H9 (cell line): ENCODE measurements at regions not wholly inside any gene's neighbourhood (a gene's known extent, or its start where the extent isn't known, plus 50 kb on each side); places are given as distances from the start of the nearest gene placed in this dataset.

Experiments
- DNase-seq: peaks from one replicate; pipeline ENCODE4 v3.0.0-alpha.2; 2017
- H2AFZ ChIP-seq: one replicate; pipeline ENCODE4 v1.6.1; 2013; ENCODE audit warnings: mild to moderate bottlenecking, low read length, control low read depth, moderate library complexity
- H2AK5ac ChIP-seq: 2 replicates; pipeline ENCODE4 v1.6.1; 2013; ENCODE audit warnings: low read length, control low read depth, mixed read lengths; ENCODE audit not compliant: insufficient read length
- H2BK120ac ChIP-seq: one replicate; pipeline ENCODE4 v1.6.1; 2013; ENCODE audit warnings: low read depth, mild to moderate bottlenecking, low read length, control low read depth, inconsistent platforms; ENCODE audit not compliant: poor library complexity, severe bottlenecking
- H2BK12ac ChIP-seq: 2 replicates; pipeline ENCODE4 v1.6.1; 2013; ENCODE audit warnings: low read length, control low read depth, mixed read lengths, low read depth; ENCODE audit not compliant: insufficient read length
- H2BK15ac ChIP-seq: 2 replicates; pipeline ENCODE4 v1.6.1; 2013; ENCODE audit warnings: low read depth, low read length, control low read depth
- H2BK20ac ChIP-seq: one replicate; pipeline ENCODE4 v1.6.1; 2013; ENCODE audit warnings: low read depth, mild to moderate bottlenecking, low read length, control low read depth, inconsistent platforms; ENCODE audit not compliant: poor library complexity, severe bottlenecking
- H2BK5ac ChIP-seq: 2 replicates; pipeline ENCODE4 v1.6.1; 2013; ENCODE audit warnings: low read length, control low read depth, mixed read lengths; ENCODE audit not compliant: insufficient read length
- H3K14ac ChIP-seq: 2 replicates; pipeline ENCODE4 v1.6.1; 2013; ENCODE audit warnings: low read length, control low read depth; ENCODE audit not compliant: insufficient read depth
- H3K18ac ChIP-seq: 2 replicates; pipeline ENCODE4 v1.6.1; 2013; ENCODE audit warnings: low read depth, mild to moderate bottlenecking, mixed read lengths, low read length, control low read depth; ENCODE audit not compliant: insufficient read length
- H3K23ac ChIP-seq: 2 replicates; pipeline ENCODE4 v1.6.1; 2013; ENCODE audit warnings: low read length, control low read depth, mixed read lengths, low read depth; ENCODE audit not compliant: insufficient read length
- H3K23me2 ChIP-seq: 2 replicates; pipeline ENCODE4 v1.6.1; 2013; ENCODE audit warnings: low read depth, mild to moderate bottlenecking, mixed read lengths, low read length, control low read depth; ENCODE audit not compliant: insufficient read length, poor library complexity, severe bottlenecking
- H3K27ac ChIP-seq: 2 replicates; pipeline ENCODE4 v1.5.1; 2013; ENCODE audit warnings: low read length, control low read depth, mixed read lengths, low read depth; ENCODE audit not compliant: insufficient read length
- H3K27me3 ChIP-seq: 2 replicates; pipeline ENCODE4 v1.6.1; 2013; ENCODE audit warnings: low read length, control low read depth, inconsistent platforms; ENCODE audit not compliant: insufficient read depth
- H3K4ac ChIP-seq: 2 replicates; pipeline ENCODE4 v1.6.1; 2013; ENCODE audit warnings: low read depth, mild to moderate bottlenecking, control low read depth, inconsistent platforms, low read length, moderate library complexity
- H3K4me1 ChIP-seq: 2 replicates; pipeline ENCODE4 v1.6.1; 2013; ENCODE audit warnings: low read length, control low read depth, inconsistent platforms; ENCODE audit not compliant: insufficient read depth
- H3K4me2 ChIP-seq: 2 replicates; pipeline ENCODE4 v1.6.1; 2013; ENCODE audit warnings: low read length, control low read depth, mixed read lengths; ENCODE audit not compliant: insufficient read length, insufficient read depth
- H3K56ac ChIP-seq: 2 replicates; pipeline ENCODE4 v1.6.1; 2013; ENCODE audit warnings: low read depth, mild to moderate bottlenecking, mixed read lengths, low read length, control low read depth; ENCODE audit not compliant: insufficient read length
- H3K79me1 ChIP-seq: 2 replicates; pipeline ENCODE4 v1.6.1; 2013; ENCODE audit warnings: low read depth, mild to moderate bottlenecking, moderate library complexity, low read length, control low read depth, inconsistent platforms; ENCODE audit not compliant: insufficient read depth, poor library complexity, severe bottlenecking
- H3K79me2 ChIP-seq: 2 replicates; pipeline ENCODE4 v1.6.1; 2013; ENCODE audit warnings: low read length, control low read depth, inconsistent platforms; ENCODE audit not compliant: insufficient read depth
- H3K9ac ChIP-seq: 2 replicates; pipeline ENCODE4 v1.6.1; 2013; ENCODE audit warnings: low read length, control low read depth, mixed read lengths; ENCODE audit not compliant: insufficient read length; ENCODE audit errors: extremely low read depth
- H3K9me3 ChIP-seq: one replicate; pipeline ENCODE4 v1.6.1; 2013; ENCODE audit warnings: low read depth, low read length, inconsistent platforms; ENCODE audit not compliant: control insufficient read depth
- H3T11ph ChIP-seq: one replicate; pipeline ENCODE4 v1.6.1; 2013; ENCODE audit warnings: mild to moderate bottlenecking, low read length, control low read depth, inconsistent platforms
- H4K20me1 ChIP-seq: one replicate; pipeline ENCODE4 v1.6.1; 2013; ENCODE audit not compliant: control insufficient read depth, insufficient read length, insufficient read depth
- H4K5ac ChIP-seq: 2 replicates; pipeline ENCODE4 v1.6.1; 2013; ENCODE audit warnings: low read depth, mild to moderate bottlenecking, mixed read lengths, low read length, control low read depth; ENCODE audit not compliant: insufficient read length
- H4K8ac ChIP-seq: replicated peaks from 2 replicates; pipeline ENCODE4 v1.6.1; 2013; ENCODE audit warnings: low read length, control low read depth, mixed read lengths, low read depth; ENCODE audit not compliant: insufficient read length
- H4K91ac ChIP-seq: 2 replicates; pipeline ENCODE4 v1.6.1; 2013; ENCODE audit warnings: low read depth, mild to moderate bottlenecking, moderate library complexity, mixed read lengths, low read length, control low read depth; ENCODE audit not compliant: insufficient read length
- H3K27ac Mint-ChIP-seq, 3 experiments: 2 replicates in 2 of 3; 3 replicates in 1 of 3; pipeline ENCODE4 v1.8.0; 2020 to 2021; ENCODE audit warnings: mixed read lengths in 3 of 3, mild to moderate bottlenecking in 1 of 3, moderate library complexity in 1 of 3
- H3K27me3 Mint-ChIP-seq: 2 replicates; pipeline ENCODE4 v1.8.0; 2021; ENCODE audit warnings: low read depth, mild to moderate bottlenecking, moderate library complexity, mixed read lengths
- H3K36me3 Mint-ChIP-seq, 3 experiments: 2 replicates in 2 of 3; 3 replicates in 1 of 3; pipeline ENCODE4 v1.8.0; 2020 to 2021; ENCODE audit warnings: low read depth in 3 of 3, mixed read lengths in 3 of 3; ENCODE audit not compliant: insufficient read depth in 1 of 3
- H3K4me1 Mint-ChIP-seq, 2 experiments: 2 replicates each; pipeline ENCODE4 v1.8.0; 2020; ENCODE audit warnings: mixed read lengths in 2 of 2
- H3K4me3 Mint-ChIP-seq, 2 experiments: 2 replicates in 1 of 2; 3 replicates in 1 of 2; pipeline ENCODE4 v1.8.0; 2020 to 2021; ENCODE audit warnings: mild to moderate bottlenecking in 2 of 2, mixed read lengths in 2 of 2, moderate library complexity in 1 of 2
- H3K9me3 Mint-ChIP-seq, 2 experiments: 2 replicates in 1 of 2; 3 replicates in 1 of 2; pipeline ENCODE4 v1.8.0; 2020; ENCODE audit warnings: mild to moderate bottlenecking in 2 of 2, mixed read lengths in 2 of 2, moderate library complexity in 1 of 2
- CTCF ChIP-seq: fragments of 200-600 bp; sonication (generic); conservative IDR thresholded peaks from 3 replicates; pipeline ENCODE4 v1.8.0; 2021; ENCODE audit warnings: antibody characterized with exemption, mild to moderate bottlenecking

DNA sequence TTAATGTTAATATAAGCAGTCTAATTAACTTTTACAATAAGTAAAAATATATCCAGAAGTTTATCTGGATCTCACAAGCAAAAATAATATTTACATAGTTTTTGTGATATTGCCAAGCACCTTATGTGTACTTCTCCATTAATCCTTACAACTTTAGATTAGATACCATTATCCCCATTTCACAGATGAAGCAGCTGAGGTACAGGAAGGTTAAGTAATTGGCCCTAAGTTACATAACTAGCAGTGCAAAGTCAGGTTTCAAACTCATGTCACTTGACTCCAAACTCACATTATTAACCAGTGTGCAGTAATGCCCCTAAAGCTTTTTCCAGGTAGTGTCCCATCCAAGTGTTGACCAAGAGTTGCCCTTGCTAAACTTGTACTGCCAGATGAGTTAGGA lies 248.6 kb upstream of the STXBP5 start:
- H3K9me3 Mint-ChIP-seq, result no peaks in the 10 kb centered on the region
- Histone ChIP-seq H3K27me3 (no peaks in the 10 kb centered on the region), H2AFZ (no peak overlapping the region), H2BK15ac (no peak overlapping the region), H2BK20ac (no peak overlapping the region), H3K27ac (no peak overlapping the region), H3K4ac (no peak overlapping the region), H3K23ac (no peak overlapping the region), H2BK120ac (no peak overlapping the region), H3K4me1 (no peaks in the 10 kb centered on the region), H4K8ac (no peak overlapping the region), H2BK5ac (no peak overlapping the region), H3K79me2 (no peaks in the 10 kb centered on the region), H4K5ac (no peak overlapping the region), H3K9ac (no peak overlapping the region), H3K4me2 (no peak overlapping the region), H3T11ph (no peak overlapping the region), H3K79me1 (no peaks in the 10 kb centered on the region), H3K14ac (no peak overlapping the region), H4K20me1 (no peaks in the 10 kb centered on the region), H3K9me3 (no peaks in the 10 kb centered on the region), H3K23me2 (no peaks in the 10 kb centered on the region), H4K91ac (no peak overlapping the region), H2BK12ac (no peak overlapping the region), H2AK5ac (no peak overlapping the region), H3K18ac (no peak overlapping the region), H3K56ac (no peak overlapping the region)
- H3K4me1 Mint-ChIP-seq, result no peaks in the 10 kb centered on the region
- no peaks in the 10 kb centered on the region for H3K27me3 Mint-ChIP-seq
- no peak for TF ChIP-seq CTCF
- H3K36me3 Mint-ChIP-seq, result no peaks in the 10 kb centered on the region
- H3K27ac Mint-ChIP-seq, result no peak overlapping the region
- no peak for DNase-seq
- no peak overlapping the region for H3K4me3 Mint-ChIP-seq
